ENCODE measurements at regions not wholly inside any gene's neighbourhood (a gene's known extent, or its start where the extent isn't known, plus 50 kb on each side); places are given as distances from the start of the nearest gene placed in this dataset.

GRCh38 chr2:139389391-139389790, 609.2 kb upstream of the NXPH2 start:
- no peak for FAIRE-seq

GRCh38 chr2:139386401-139386800, 606.2 kb upstream of the NXPH2 start:
- FAIRE-seq = no peak

GRCh38 chr2:139383532-139383931, 603.3 kb upstream of the NXPH2 start:
- no peak for FAIRE-seq

GRCh38 chr2:139380051-139380450, 599.9 kb upstream of the NXPH2 start:
- no peak for FAIRE-seq

- no peak for FAIRE-seq
Measured at GRCh38 chr2:139378373-139378772, 598.2 kb upstream of the NXPH2 start.

GRCh38 chr2:139374296-139374850, 594.2 kb upstream of the NXPH2 start:
- FAIRE-seq = no peak

GRCh38 chr2:139369423-139370409, 589.5 kb upstream of the NXPH2 start:
- no peak for FAIRE-seq

GRCh38 chr2:139367416-139367815, 587.2 kb upstream of the NXPH2 start:
- FAIRE-seq = no peak

GRCh38 chr2:139366681-139367080, 586.5 kb upstream of the NXPH2 start:
- no peak for FAIRE-seq

- FAIRE-seq = no peak
Measured at GRCh38 chr2:139365189-139365588, 585.0 kb upstream of the NXPH2 start.

- FAIRE-seq = no peak
Measured at GRCh38 chr2:139360654-139361053, 580.5 kb upstream of the NXPH2 start.

GRCh38 chr2:139359818-139360217, 579.6 kb upstream of the NXPH2 start:
- no peak for FAIRE-seq

- no peak for FAIRE-seq
Measured at GRCh38 chr2:139357972-139358371, 577.8 kb upstream of the NXPH2 start.

- no peak for FAIRE-seq
Measured at GRCh38 chr2:139354518-139354917, 574.3 kb upstream of the NXPH2 start.

- no peak for FAIRE-seq
Measured at GRCh38 chr2:139353874-139354273, 573.7 kb upstream of the NXPH2 start.

GRCh38 chr2:139317259-139317658, 537.1 kb upstream of the NXPH2 start:
- no peak for FAIRE-seq

- FAIRE-seq = no peak
Measured at GRCh38 chr2:139314059-139314458, 533.9 kb upstream of the NXPH2 start.

GRCh38 chr2:139296672-139297209, 516.6 kb upstream of the NXPH2 start:
- FAIRE-seq = no peak

GRCh38 chr2:139293992-139294548, 513.9 kb upstream of the NXPH2 start:
- FAIRE-seq = no peak

GRCh38 chr2:139281124-139281523, 500.9 kb upstream of the NXPH2 start:
- FAIRE-seq = no peak

GRCh38 chr2:139271879-139272278, 491.7 kb upstream of the NXPH2 start:
- FAIRE-seq = no peak

- no peak for FAIRE-seq
Measured at GRCh38 chr2:139271149-139271548, 491.0 kb upstream of the NXPH2 start.

- no peak for FAIRE-seq
Measured at GRCh38 chr2:139260052-139260430, 479.9 kb upstream of the NXPH2 start.
